ENCODE measurements at regions not wholly inside any gene's neighbourhood (a gene's known extent, or its start where the extent isn't known, plus 50 kb on each side); places are given as distances from the start of the nearest gene placed in this dataset.

- no peak overlapping the region for H3K9ac ChIP-seq
Observed at GRCh38 chr6:169069356-169069755, 184.3 kb downstream of the THBS2 start.

GRCh38 chr6:169064194-169064593 lies 189.5 kb downstream of the THBS2 start:
- no peak for DNase-seq (ENCODE audit: low spot score)
- Histone ChIP-seq H3K27me3 (no peaks in the 10 kb centered on the region), H3K79me2 (ENCODE audit: low read depth) (no peaks in the 10 kb centered on the region), H3F3A (ENCODE audit: low read depth) (no peaks in the 10 kb centered on the region), H3K4me2 (no peak overlapping the region), H2AFZ (replicated peaks) (no peak overlapping the region), H4K20me1 (ENCODE audit: low read depth) (no peaks in the 10 kb centered on the region), H3K4me1 (no peaks in the 10 kb centered on the region), H3K9ac (no peak overlapping the region), H3K36me3 (no peaks in the 10 kb centered on the region), H3K9me3 (ENCODE audit: low read depth) (peaks cover 4% of the 10 kb centered on the region), H3K4me3 (no peak overlapping the region), H3K27ac (no peak overlapping the region)
- H3K4me3 Mint-ChIP-seq = no peak overlapping the region
- no peaks in the 10 kb centered on the region for H3K36me3 Mint-ChIP-seq
- TF ChIP-seq, protein P1, sequence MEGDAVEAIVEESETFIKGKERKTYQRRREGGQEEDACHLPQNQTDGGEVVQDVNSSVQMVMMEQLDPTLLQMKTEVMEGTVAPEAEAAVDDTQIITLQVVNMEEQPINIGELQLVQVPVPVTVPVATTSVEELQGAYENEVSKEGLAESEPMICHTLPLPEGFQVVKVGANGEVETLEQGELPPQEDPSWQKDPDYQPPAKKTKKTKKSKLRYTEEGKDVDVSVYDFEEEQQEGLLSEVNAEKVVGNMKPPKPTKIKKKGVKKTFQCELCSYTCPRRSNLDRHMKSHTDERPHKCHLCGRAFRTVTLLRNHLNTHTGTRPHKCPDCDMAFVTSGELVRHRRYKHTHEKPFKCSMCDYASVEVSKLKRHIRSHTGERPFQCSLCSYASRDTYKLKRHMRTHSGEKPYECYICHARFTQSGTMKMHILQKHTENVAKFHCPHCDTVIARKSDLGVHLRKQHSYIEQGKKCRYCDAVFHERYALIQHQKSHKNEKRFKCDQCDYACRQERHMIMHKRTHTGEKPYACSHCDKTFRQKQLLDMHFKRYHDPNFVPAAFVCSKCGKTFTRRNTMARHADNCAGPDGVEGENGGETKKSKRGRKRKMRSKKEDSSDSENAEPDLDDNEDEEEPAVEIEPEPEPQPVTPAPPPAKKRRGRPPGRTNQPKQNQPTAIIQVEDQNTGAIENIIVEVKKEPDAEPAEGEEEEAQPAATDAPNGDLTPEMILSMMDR (IDR thresholded peaks at IDR 0.05) = no peak
- TF ChIP-seq EZH2 (IDR thresholded peaks at IDR 0.05) = no peak
- TF ChIP-seq EZH2phosphoT487 (IDR thresholded peaks at IDR 0.05) = no peak
- H3K9me3 Mint-ChIP-seq = peaks cover 2% of the 10 kb centered on the region
- H3K27ac Mint-ChIP-seq = no peak overlapping the region
- H3K27me3 Mint-ChIP-seq (ENCODE audit: insufficient read depth, low read depth) = peaks cover 2% of the 10 kb centered on the region
- no peaks in the 10 kb centered on the region for H3K4me1 Mint-ChIP-seq

More at GRCh38 chr6:169069356-169069755, 184.3 kb downstream of the THBS2 start:
- H3K27me3 ChIP-seq = no peaks in the 10 kb centered on the region
- H3K4me3 ChIP-seq = no peak overlapping the region
- peaks cover 4% of the 10 kb centered on the region for H3K9me3 Mint-ChIP-seq
- no peak for DNase-seq (ENCODE audit: low spot score)
- H3K4me2 ChIP-seq = no peak overlapping the region
- H3K4me1 Mint-ChIP-seq = no peaks in the 10 kb centered on the region
- H3K27ac ChIP-seq = no peak overlapping the region
- no peaks in the 10 kb centered on the region for H3K79me2 ChIP-seq (ENCODE audit: low read depth)
- H3K27ac Mint-ChIP-seq = no peak overlapping the region
- no peak overlapping the region for H2AFZ ChIP-seq (replicated peaks)
- H3K4me3 Mint-ChIP-seq = no peak overlapping the region
- H3K4me1 ChIP-seq = no peaks in the 10 kb centered on the region
- H3K36me3 Mint-ChIP-seq = no peaks in the 10 kb centered on the region
- H3F3A ChIP-seq (ENCODE audit: low read depth) = no peaks in the 10 kb centered on the region
- TF ChIP-seq, protein P1 (IDR thresholded peaks at IDR 0.05) = no peak
- TF ChIP-seq EZH2phosphoT487 (IDR thresholded peaks at IDR 0.05) (no peak), EZH2 (IDR thresholded peaks at IDR 0.05) (no peak)
- H4K20me1 ChIP-seq (ENCODE audit: low read depth) = no peaks in the 10 kb centered on the region
- no peaks in the 10 kb centered on the region for H3K36me3 ChIP-seq
- no peaks in the 10 kb centered on the region for H3K9me3 ChIP-seq (ENCODE audit: low read depth)
- H3K27me3 Mint-ChIP-seq (ENCODE audit: insufficient read depth, low read depth) = peaks cover 3% of the 10 kb centered on the region

GRCh38 chr6:169062272-169062671 lies 191.4 kb downstream of the THBS2 start:
- no peak overlapping the region for H2AFZ ChIP-seq (replicated peaks)
- no peaks in the 10 kb centered on the region for H3K27me3 ChIP-seq
- H3K4me3 Mint-ChIP-seq = no peak overlapping the region
- no peaks in the 10 kb centered on the region for H3K36me3 ChIP-seq
- no peaks in the 10 kb centered on the region for H3K79me2 ChIP-seq (ENCODE audit: low read depth)
- H3K9me3 ChIP-seq (ENCODE audit: low read depth) = peaks cover 4% of the 10 kb centered on the region
- no peaks in the 10 kb centered on the region for H3F3A ChIP-seq (ENCODE audit: low read depth)
- H3K27ac Mint-ChIP-seq = no peak overlapping the region
- no peak overlapping the region for H3K27ac ChIP-seq
- H3K9ac ChIP-seq = no peak overlapping the region
- DNase-seq (ENCODE audit: low spot score) = no peak
- H3K9me3 Mint-ChIP-seq = peaks cover 4% of the 10 kb centered on the region
- peaks cover 2% of the 10 kb centered on the region for H3K27me3 Mint-ChIP-seq (ENCODE audit: insufficient read depth, low read depth)
- H4K20me1 ChIP-seq (ENCODE audit: low read depth) = no peaks in the 10 kb centered on the region
- TF ChIP-seq EZH2 (IDR thresholded peaks at IDR 0.05) (no peak), EZH2phosphoT487 (IDR thresholded peaks at IDR 0.05) (no peak)
- TF ChIP-seq, protein P1 (IDR thresholded peaks at IDR 0.05) = no peak
- no peak overlapping the region for H3K4me2 ChIP-seq
- H3K4me1 Mint-ChIP-seq = no peaks in the 10 kb centered on the region
- no peaks in the 10 kb centered on the region for H3K4me1 ChIP-seq
- H3K36me3 Mint-ChIP-seq = no peaks in the 10 kb centered on the region
- H3K4me3 ChIP-seq = no peak overlapping the region
